Lung (tissue), 11 donors: ENCODE measurements at regions not wholly inside any gene's neighbourhood (a gene's known extent, or its start where the extent isn't known, plus 50 kb on each side); places are given as distances from the start of the nearest gene placed in this dataset.

Experiments used
- ATAC-seq: fragments of 200-7000 bp; cut with Tn5 transposase; one replicate; pipeline ENCODE4 v1.9.1; 2020; ENCODE audit warnings: moderate number of reproducible peaks; ENCODE audit not compliant: insufficient read depth, low FRiP score
- DNase-seq, 3 donors: peaks; one replicate each; pipeline ENCODE4 v3.0.0-alpha.2; 2013 to 2017
- H3K27ac ChIP-seq, 2 donors: one replicate each; pipeline ENCODE4 v1.5.1; 2013; ENCODE audit warnings: mild to moderate bottlenecking in 2 of 2, moderate library complexity in 2 of 2, control low read depth in 1 of 2, inconsistent platforms in 1 of 2, low read depth in 1 of 2, low read length in 1 of 2
- H3K27me3 ChIP-seq, 3 donors: one replicate each; pipeline ENCODE4 v1.5.1; 2013; ENCODE audit warnings: low read length in 2 of 3; ENCODE audit not compliant: control insufficient read depth in 3 of 3, insufficient read depth in 3 of 3
- H3K36me3 ChIP-seq, 4 donors: one replicate each; pipeline ENCODE4 v1.5.1; 2013; ENCODE audit warnings: low read length in 4 of 4, mild to moderate bottlenecking in 1 of 4, moderate library complexity in 1 of 4; ENCODE audit not compliant: control insufficient read depth in 4 of 4, insufficient read depth in 4 of 4
- H3K4me1 ChIP-seq, 5 donors: one replicate each; pipeline ENCODE4 v1.5.1; 2013; ENCODE audit warnings: low read length in 5 of 5, mild to moderate bottlenecking in 2 of 5, moderate library complexity in 1 of 5; ENCODE audit not compliant: control insufficient read depth in 5 of 5, insufficient read depth in 5 of 5
- H3K4me3 ChIP-seq: one replicate; pipeline ENCODE4 v1.5.1; 2013; ENCODE audit warnings: mild to moderate bottlenecking, control low read depth, moderate library complexity
- H3K9ac ChIP-seq, 2 donors: one replicate each; pipeline ENCODE4 v1.5.1; 2013; ENCODE audit warnings: low read length in 2 of 2, control low read depth in 1 of 2; ENCODE audit not compliant: insufficient read depth in 1 of 2
- H3K9me3 ChIP-seq, 4 donors: one replicate each; pipeline ENCODE4 v1.5.1; 2013; ENCODE audit warnings: low read length in 3 of 4, mild to moderate bottlenecking in 1 of 4, moderate library complexity in 1 of 4; ENCODE audit not compliant: control insufficient read depth in 4 of 4, insufficient read depth in 3 of 4
- CTCF ChIP-seq: IDR thresholded peaks from 2 replicates; pipeline ENCODE4 v1.5.1; 2012; ENCODE audit warnings: mild to moderate bottlenecking; ENCODE audit errors: control extremely low read depth, extremely low read depth
- WGBS, 2 donors: extraction: QIAGEN DNeasy Blood & Tissue Kit; methylation state at CpG; one replicate each; pipeline ENCODE4 v1.1.7; 2013; 5-methylcytosine and 5-hydroxymethylcytosine counted together
- donor health status: control.
- donor health status: control.
- donor health status: Bipolar disorder and iron deficiency.
- donor health status: healthy.
- donor health status: DM: yes; HTN: yes; CAD: no.

- 61 to 82% methylated on average over 2 of the region's 2 CpGs for WGBS, 2 donors
- H3K27ac ChIP-seq, result peak overlapping the region in 1 of 2 donors; percentile 52
Observed at GRCh38 chr2:66867063-66867441, 432.1 kb downstream of the MEIS1 start.

GRCh38 chr2:66869076-66869475 lies 434.2 kb downstream of the MEIS1 start:
- DNase-seq, result no peak
- H3K9me3 ChIP-seq, result no peaks in the 10 kb centered on the region
- H3K27me3 ChIP-seq, result no peaks in the 10 kb centered on the region
- peaks cover 0 to 53% (median 4%) of the 10 kb centered on the region in 5 donors for H3K4me1 ChIP-seq
- no peak overlapping the region for H3K27ac ChIP-seq
- WGBS, 2 donors, result 86 to 88% methylated on average over 3 of the region's 3 CpGs
- no peak for ATAC-seq
- no peaks in the 10 kb centered on the region for H3K36me3 ChIP-seq
- no peak for TF ChIP-seq CTCF
- H3K4me3 ChIP-seq, result no peak overlapping the region
- no peak overlapping the region for H3K9ac ChIP-seq

More at GRCh38 chr2:66867063-66867441, 432.1 kb downstream of the MEIS1 start:
- Histone ChIP-seq H3K9me3 (no peaks in the 10 kb centered on the region), H3K4me3 (no peak overlapping the region), H3K4me1 (peaks cover 0 to 41% (median 4%) of the 10 kb centered on the region in 5 donors), H3K9ac (no peak overlapping the region), H3K36me3 (no peaks in the 10 kb centered on the region), H3K27me3 (no peaks in the 10 kb centered on the region)
- ATAC-seq (no peak), DNase-seq (no peak)
- no peak for TF ChIP-seq CTCF

GRCh38 chr2:66872081-66872985 lies 437.4 kb downstream of the MEIS1 start:
- peak overlapping the region in 1 of 2 donors; percentile 46 for H3K9ac ChIP-seq
- no peak for ATAC-seq
- H3K4me1 ChIP-seq, result peaks cover 0 to 63% (median 4%) of the 10 kb centered on the region in 5 donors
- no peaks in the 10 kb centered on the region for H3K27me3 ChIP-seq
- no peak overlapping the region for H3K4me3 ChIP-seq
- no peak overlapping the region for H3K27ac ChIP-seq
- no peaks in the 10 kb centered on the region for H3K9me3 ChIP-seq
- no peaks in the 10 kb centered on the region for H3K36me3 ChIP-seq
- peak; percentile 70 to 92 (median 90) for DNase-seq
- TF ChIP-seq CTCF, result no peak
- 57 to 72% methylated on average over 8 of the region's 8 CpGs for WGBS, 2 donors
